NCI-H82 (cell line): ENCODE measurements at regions not wholly inside any gene's neighbourhood (a gene's known extent, or its start where the extent isn't known, plus 50 kb on each side); places are given as distances from the start of the nearest gene placed in this dataset.

Experiments
- DNase-seq: peaks from one replicate; lab custom pipeline; 2025; lab: John Stamatoyannopoulos, UW

- no peak for DNase-seq
Measured at GRCh38 chr11:79578116-79578515, 137.3 kb upstream of the TENM4 start.

GRCh38 chr11:79575701-79576100 lies 134.9 kb upstream of the TENM4 start:
- DNase-seq = no peak

DNA sequence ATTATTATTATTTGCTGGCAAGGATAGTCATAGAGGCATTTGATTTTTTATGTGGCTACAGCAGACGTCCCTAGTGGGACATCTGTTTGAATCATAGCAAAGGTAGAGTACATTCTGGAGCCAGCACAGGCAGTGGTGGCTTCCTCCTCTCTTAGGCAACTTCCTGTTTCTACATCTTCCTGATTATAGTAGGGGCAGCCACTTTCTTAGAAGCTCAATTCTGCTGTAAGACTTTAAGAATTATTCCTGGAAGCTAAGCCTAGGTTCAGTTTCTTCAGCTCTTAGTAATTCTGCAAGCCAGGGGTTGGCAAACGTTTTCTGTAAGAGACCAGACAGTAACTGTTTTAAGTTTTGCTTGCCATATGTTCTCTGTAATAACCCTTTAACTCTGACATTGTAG lies 129.3 kb upstream of the TENM4 start:
- no peak for DNase-seq

- DNase-seq = no peak
Measured at GRCh38 chr11:79564288-79564925, 123.6 kb upstream of the TENM4 start.

GRCh38 chr11:79561496-79561895 lies 120.7 kb upstream of the TENM4 start:
- no peak for DNase-seq

- no peak for DNase-seq
Measured at GRCh38 chr11:79550809-79551208, 110.0 kb upstream of the TENM4 start.

- no peak for DNase-seq
Measured at GRCh38 chr11:79547256-79547655, 106.4 kb upstream of the TENM4 start.

DNA sequence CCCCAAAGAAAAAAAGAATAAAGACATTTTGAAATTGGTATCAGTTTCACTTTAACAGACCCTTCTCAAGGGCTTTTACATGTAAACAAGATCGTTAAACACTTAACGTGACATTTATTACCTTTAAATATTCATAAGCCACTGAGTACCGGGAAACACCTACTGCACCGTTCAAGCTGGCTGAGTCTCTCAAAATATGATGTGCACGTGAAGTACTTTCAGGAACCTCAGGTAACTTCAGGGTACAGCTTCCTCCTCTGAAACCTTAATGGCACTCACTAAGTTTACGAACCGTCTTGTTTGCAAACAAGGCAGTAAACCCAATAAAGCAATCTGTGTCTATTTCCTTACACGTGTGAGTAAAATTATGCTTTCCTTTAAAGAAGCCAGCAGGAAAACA lies 105.5 kb upstream of the TENM4 start:
- DNase-seq = no peak

GRCh38 chr11:79544361-79544760 lies 103.5 kb upstream of the TENM4 start:
- DNase-seq = no peak

DNA sequence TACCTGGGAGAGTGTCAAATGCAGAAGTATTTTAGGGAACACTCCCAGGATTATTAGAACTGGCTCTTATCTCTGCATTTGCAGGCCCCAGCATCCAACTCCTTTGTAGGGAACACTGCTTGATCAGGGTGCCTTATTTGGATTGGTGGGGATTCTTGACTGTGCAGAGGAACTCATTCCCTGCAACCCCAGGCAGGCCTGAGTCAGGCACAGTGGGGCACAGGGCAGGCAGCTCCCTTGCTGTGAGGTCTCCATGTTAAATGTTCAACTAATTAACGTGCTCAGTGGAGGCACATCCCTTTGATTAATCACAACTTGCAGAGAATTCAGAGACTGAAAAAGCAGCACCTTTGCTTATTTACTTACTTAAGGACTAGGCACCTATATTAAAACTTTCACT lies 102.3 kb upstream of the TENM4 start:
- DNase-seq = no peak

DNA sequence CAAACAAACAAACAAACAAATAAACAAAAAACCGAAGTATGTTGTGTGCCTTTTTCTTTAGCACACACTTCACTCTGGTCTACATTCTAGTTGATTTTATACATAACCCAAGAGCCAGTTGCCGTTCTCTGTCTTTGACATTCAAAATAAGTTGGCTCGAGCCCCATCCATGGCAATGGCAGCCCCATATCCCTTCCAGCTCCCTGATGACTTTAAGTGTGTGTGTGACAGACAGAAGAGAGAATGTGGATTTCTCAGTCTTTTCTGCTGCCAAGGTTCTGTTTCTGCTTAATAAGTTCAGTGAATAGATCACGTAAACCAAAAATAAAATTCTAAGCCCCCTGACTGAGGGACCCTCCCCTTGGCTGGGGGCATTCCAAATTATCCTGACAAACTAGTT lies 100.6 kb upstream of the TENM4 start:
- no peak for DNase-seq

DNA sequence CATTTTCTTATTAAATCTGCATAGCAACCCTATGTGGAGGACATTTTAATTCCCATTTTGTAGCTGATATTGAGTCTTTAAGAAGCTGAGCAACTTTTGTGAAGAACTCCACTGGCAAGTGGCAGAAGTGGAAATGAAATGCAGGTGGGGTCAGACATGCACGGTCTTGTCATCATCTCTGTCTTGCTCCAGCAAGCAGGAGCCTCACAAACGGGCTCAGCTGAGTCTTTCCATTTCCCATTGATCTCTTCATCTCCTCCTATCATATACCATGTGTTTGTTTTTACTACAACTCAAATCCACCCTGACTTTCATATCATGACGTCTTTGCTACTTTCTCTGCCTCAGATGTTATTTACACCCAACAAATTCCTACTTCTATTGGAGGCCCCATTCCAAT lies 97.9 kb upstream of the TENM4 start:
- no peak for DNase-seq

GRCh38 chr11:79536155-79536917 lies 95.5 kb upstream of the TENM4 start:
- DNase-seq = no peak

GRCh38 chr11:79535606-79536005 lies 94.8 kb upstream of the TENM4 start:
- no peak for DNase-seq

DNA sequence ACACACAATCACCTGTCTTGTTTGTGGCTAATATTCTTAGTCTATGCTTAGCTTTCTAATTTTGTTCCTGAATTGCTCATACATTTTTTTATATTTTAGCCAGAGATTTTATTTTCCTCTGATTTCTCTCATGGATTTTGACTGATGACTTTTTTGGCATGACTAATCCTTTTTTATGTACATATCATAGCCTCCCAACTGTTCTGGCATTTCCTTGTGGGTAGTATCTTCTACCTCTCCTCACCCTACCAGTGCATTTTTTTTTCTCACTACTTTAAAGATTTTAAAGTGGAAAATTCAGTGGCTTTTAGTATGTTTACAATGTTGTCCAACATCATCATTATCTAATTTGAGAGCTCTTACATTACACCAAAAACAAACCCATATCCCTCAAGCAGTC lies 84.4 kb upstream of the TENM4 start:
- DNase-seq = no peak

DNA sequence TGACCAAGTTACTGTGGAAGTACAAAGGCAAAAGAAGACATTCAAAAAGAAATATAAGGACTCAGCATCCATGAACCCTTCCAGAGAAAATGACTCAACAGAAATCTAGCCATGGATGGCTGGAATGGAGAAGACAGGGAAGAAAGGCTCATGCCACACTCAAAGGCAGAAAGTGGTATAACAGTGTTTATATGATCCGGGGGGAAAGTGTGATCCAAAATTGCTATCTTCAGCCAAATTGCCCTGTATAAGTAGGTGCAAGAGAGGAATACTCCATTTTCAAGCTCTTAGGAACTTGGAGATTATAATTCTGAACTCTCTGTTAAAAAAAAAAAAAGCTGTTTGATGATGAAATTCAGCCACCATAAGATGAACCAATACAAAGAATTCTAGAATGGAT lies 81.8 kb upstream of the TENM4 start:
- no peak for DNase-seq

DNA sequence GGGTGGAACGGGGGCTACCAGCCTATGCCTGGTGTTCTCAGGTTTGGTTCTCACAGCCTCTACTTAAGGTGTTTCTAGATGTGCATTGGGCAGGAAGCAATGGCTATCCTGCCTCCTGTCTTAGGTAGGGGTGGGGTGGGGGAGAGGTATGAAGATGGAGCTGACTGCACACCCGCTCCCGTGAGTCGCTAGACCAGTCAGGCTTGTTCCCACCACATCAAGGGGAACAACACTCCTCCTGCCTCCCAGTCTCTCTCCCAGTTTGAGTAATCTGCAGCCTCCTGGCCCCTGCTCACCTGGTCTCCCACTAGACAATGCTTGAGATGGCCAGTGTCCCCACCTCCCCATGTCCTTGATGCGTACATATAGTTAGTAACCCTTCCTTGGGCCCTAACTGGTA lies 79.3 kb upstream of the TENM4 start:
- DNase-seq = no peak

GRCh38 chr11:79515781-79516180 lies 75.0 kb upstream of the TENM4 start:
- DNase-seq = no peak

DNA sequence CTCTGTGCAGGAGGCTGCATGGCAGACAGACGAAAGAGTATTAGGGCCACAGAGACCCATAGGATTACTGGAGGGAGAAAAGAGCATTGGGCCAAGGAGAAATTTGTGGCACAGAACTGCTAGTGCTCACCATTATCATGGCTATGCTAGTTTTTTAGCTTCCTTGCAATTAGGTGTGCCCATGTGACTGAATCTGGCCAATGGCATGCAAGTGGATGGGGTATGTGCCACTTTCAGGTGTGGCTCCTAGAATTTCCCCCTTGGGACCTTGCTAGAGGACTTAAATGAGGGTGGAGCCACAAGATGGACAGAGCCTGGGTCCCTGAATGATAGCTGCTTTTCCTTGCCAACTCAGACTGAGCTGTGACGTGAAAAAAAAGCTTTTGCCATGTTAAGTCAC lies 73.9 kb upstream of the TENM4 start:
- no peak for DNase-seq

- no peak for DNase-seq
Measured at GRCh38 chr11:79514290-79514689, 73.5 kb upstream of the TENM4 start.

GRCh38 chr11:79512706-79513469 lies 72.1 kb upstream of the TENM4 start:
- DNase-seq = no peak

- DNase-seq = no peak
Measured at GRCh38 chr11:79510960-79511359, 70.1 kb upstream of the TENM4 start.

DNA sequence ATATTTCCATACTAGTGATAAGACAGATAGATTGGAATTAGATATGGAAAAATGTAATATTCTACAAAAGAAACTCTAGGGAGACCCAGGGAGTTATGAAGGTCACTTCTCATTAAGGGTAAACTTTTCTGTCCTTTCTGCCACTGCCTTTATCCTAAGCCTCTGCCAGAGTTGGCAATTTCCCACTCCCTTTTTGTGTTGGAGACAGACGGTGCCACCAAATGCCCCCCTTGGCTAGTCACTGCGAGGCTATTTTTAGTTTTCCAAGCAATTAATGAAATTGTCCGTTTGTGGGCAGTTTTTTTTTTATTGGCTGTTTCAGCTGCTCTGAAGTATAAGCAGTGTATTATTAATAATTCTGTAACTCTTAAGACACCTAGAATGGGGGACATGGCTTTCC lies 67.6 kb upstream of the TENM4 start:
- no peak for DNase-seq
